SU-DHL-6 (cell line): ENCODE measurements at regions not wholly inside any gene's neighbourhood (a gene's known extent, or its start where the extent isn't known, plus 50 kb on each side); places are given as distances from the start of the nearest gene placed in this dataset.

Source experiments
- CTCF ChIP-seq: fragments of 200-600 bp; sonication (generic); IDR thresholded peaks from one replicate; pipeline ENCODE4 v1.5.1; 2017; ENCODE audit warnings: antibody characterized with exemption, mild to moderate bottlenecking, low read length, moderate library complexity; ENCODE audit not compliant: insufficient read depth, poor library complexity, severe bottlenecking
- EZH2phosphoT487 ChIP-seq: fragments of 200-600 bp; sonication (generic), shearing (Covaris generic); conservative IDR thresholded peaks from 2 replicates; pipeline ENCODE4 v1.6.1; 2018; ENCODE audit warnings: mild to moderate bottlenecking, antibody characterized with exemption, low read length, moderate library complexity, mixed read lengths

GRCh38 chr1:88053065-88053464, 631.0 kb upstream of the PKN2 start:
- no peak for TF ChIP-seq CTCF
- TF ChIP-seq EZH2phosphoT487, result no peak
